Mucosa of rectum (tissue), 2 donors: ENCODE measurements at regions not wholly inside any gene's neighbourhood (a gene's known extent, or its start where the extent isn't known, plus 50 kb on each side); places are given as distances from the start of the nearest gene placed in this dataset.
"Not testable (repeated sequence)": the region's sequence is repeated elsewhere in the genome, so short reads cannot be mapped to it uniquely, and the experiment has no call there.

ENCODE experiments used
- H3K27ac ChIP-seq, 2 donors: one replicate each; pipeline ENCODE4 v1.7.0; 2013; ENCODE audit warnings: inconsistent platforms in 2 of 2, low read depth in 2 of 2, low read length in 2 of 2
- H3K27me3 ChIP-seq, 2 donors: one replicate each; pipeline ENCODE4 v1.7.0; 2013; ENCODE audit warnings: low read length in 2 of 2; ENCODE audit not compliant: control insufficient read depth in 2 of 2, insufficient read depth in 2 of 2
- H3K36me3 ChIP-seq, 2 donors: one replicate each; pipeline ENCODE4 v1.7.0; 2013; ENCODE audit warnings: low read length in 2 of 2; ENCODE audit not compliant: control insufficient read depth in 2 of 2, insufficient read depth in 2 of 2
- H3K4me1 ChIP-seq, 2 donors: one replicate each; pipeline ENCODE4 v1.7.0; 2013; ENCODE audit warnings: low read length in 2 of 2, mild to moderate bottlenecking in 1 of 2; ENCODE audit not compliant: control insufficient read depth in 2 of 2, insufficient read depth in 2 of 2
- H3K4me3 ChIP-seq, 2 donors: one replicate each; pipeline ENCODE4 v1.7.0; 2013; ENCODE audit warnings: low read length in 2 of 2
- H3K9ac ChIP-seq, 2 donors: one replicate each; pipeline ENCODE4 v1.7.0; 2013; ENCODE audit warnings: low read length in 2 of 2, low read depth in 1 of 2, mild to moderate bottlenecking in 1 of 2
- H3K9me3 ChIP-seq, 2 donors: one replicate each; pipeline ENCODE4 v1.7.0; 2013; ENCODE audit warnings: low read length in 2 of 2; ENCODE audit not compliant: control insufficient read depth in 2 of 2
- donor health status: healthy.
- donor health status: Normal muscosa, but diverticular disease.

DNA sequence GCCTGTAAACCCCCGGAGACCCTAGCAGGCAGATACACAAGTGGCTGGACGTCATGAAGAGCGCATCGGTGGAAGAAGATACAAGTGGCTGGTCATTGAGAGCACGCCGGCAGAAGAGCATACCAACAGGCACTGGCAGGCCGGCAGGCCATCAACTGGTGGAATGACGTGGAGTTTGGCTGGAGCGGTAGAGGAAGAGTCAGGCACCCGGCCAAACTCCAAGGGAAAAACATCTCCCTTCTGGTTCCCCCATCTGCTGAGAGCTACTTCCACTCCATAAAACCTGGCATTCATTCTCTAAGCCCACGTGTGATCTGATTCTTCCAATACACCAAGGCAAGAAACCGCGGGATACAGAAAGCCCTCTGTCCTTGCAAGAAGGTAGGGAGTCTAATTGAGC is 113.4 kb upstream of the NPSR1 start:
- H3K36me3 ChIP-seq, result no peaks in the 10 kb centered on the region
- H3K4me3 ChIP-seq, result no peak overlapping the region
- no peaks in the 10 kb centered on the region for H3K4me1 ChIP-seq
- H3K27ac ChIP-seq, result no peak overlapping the region
- H3K9ac ChIP-seq, result no peak overlapping the region
- no peaks in the 10 kb centered on the region for H3K27me3 ChIP-seq
- no peaks in the 10 kb centered on the region for H3K9me3 ChIP-seq

DNA sequence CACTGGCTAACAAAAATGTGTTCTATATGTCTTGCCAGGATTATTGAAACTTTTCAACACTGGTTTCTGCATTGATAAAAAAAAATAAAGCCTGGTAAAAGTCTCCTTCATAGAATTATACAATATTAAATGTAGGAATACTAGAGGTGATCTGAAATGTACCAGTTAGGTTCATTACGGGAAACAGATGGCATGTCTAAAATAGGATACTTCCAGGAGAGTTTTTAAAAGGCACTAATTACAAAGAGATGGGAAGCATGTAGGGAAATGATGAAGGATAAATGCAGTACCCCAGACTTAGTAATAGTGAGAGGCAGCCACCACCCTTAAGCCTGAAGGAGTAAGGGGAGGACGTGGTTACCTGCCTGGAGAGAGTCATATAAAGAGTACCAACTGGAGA is 107.0 kb upstream of the NPSR1 start:
- Histone ChIP-seq H3K9ac (no peak overlapping the region), H3K4me1 (no peaks in the 10 kb centered on the region), H3K9me3 (peaks cover 0 to 6% of the 10 kb centered on the region in 2 donors), H3K36me3 (no peaks in the 10 kb centered on the region), H3K27ac (no peak overlapping the region), H3K4me3 (no peak overlapping the region), H3K27me3 (no peaks in the 10 kb centered on the region)

DNA sequence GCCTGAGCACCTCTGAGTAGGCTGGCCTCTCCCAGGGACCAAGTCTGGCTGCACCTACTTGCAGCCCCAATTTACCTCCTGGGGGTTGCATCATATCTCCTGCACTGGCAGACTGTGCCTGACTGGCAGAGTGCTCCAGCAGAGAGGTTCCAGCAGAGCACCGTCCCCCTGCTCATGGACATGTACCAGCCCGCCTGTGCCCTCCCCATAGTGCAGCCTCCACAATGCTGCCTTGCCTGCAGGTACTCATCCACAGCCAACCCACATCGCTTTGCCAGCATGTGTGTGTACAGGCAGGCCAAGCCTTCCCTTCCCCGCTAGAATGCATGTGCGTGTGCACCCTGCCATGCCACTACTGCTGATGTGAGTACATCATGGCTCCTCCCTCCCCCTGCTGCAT is 105.5 kb upstream of the NPSR1 start:
- H3K4me3 ChIP-seq, result no peak overlapping the region
- no peaks in the 10 kb centered on the region for H3K4me1 ChIP-seq
- H3K9me3 ChIP-seq, result peaks cover 0 to 6% of the 10 kb centered on the region in 2 donors
- H3K9ac ChIP-seq, result no peak overlapping the region
- H3K36me3 ChIP-seq, result no peaks in the 10 kb centered on the region
- H3K27ac ChIP-seq, result no peak overlapping the region
- H3K27me3 ChIP-seq, result no peaks in the 10 kb centered on the region

DNA sequence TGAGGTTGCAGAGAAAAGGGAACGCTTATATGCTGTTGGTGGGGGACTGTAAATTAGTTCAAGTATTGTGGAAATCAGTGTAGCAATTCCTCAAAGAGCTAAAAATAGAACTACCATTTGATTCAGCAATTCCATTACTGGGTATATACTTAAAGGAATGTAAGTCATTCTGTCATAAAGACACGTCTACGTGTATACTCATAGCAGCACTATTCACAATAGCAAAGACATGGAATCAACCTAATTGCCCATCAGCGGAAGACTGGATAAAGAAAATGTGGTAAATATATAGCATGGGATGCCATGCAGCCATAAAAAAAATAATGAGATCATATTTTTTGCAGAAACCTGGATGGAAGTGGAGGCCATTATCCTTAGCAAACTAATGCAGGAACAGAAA is 100.0 kb upstream of the NPSR1 start:
- no peaks in the 10 kb centered on the region for H3K9me3 ChIP-seq
- no peaks in the 10 kb centered on the region for H3K4me1 ChIP-seq
- H3K9ac ChIP-seq, result no peak overlapping the region
- H3K27me3 ChIP-seq, result no peaks in the 10 kb centered on the region
- H3K27ac ChIP-seq, result no peak overlapping the region
- H3K4me3 ChIP-seq, result no peak overlapping the region
- H3K36me3 ChIP-seq, result no peaks in the 10 kb centered on the region

DNA sequence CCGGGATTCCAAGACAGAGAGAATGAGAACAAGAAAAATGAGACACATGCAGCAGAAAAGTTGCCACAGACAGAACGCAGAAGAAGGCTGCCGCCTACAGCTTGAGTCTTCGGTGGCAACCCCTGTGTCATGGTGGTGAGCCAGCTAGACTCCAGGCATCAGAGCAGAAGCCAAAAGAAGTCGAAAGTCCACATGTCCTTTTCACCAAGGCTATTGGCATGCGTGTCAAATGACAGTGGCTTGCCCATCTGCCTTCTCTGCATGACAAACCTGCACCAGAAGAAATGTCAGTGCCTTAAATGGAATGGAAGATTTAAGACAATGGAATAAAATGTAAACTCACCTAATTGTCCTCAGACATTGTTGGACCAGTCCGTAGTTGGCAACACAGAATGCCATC is 93.9 kb upstream of the NPSR1 start:
- Histone ChIP-seq H3K9me3 (no peaks in the 10 kb centered on the region), H3K4me1 (no peaks in the 10 kb centered on the region), H3K27ac (no peak overlapping the region), H3K27me3 (no peaks in the 10 kb centered on the region), H3K4me3 (no peak overlapping the region), H3K9ac (no peak overlapping the region), H3K36me3 (no peaks in the 10 kb centered on the region)

DNA sequence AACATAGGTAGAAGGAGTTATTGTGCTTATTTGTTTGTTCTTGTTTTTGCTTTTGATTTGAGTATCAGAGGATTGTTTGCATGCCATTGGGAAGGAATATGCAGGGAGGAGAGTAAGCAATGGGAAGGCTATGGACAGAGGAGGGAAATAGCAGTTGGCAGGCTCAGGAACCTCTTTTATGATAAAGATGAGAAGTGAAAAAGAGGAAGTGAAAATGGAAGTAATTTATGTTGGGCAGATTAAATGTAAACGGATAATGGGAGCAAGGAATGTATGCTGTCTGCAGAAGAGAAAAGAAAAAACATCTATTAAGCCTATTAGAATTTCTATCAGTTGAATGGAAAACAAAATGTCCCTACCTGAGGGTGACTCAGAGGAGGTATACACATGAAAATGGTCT is 90.1 kb upstream of the NPSR1 start:
- Histone ChIP-seq H3K36me3 (no peaks in the 10 kb centered on the region), H3K9ac (no peak overlapping the region), H3K9me3 (no peaks in the 10 kb centered on the region), H3K4me3 (no peak overlapping the region), H3K27me3 (no peaks in the 10 kb centered on the region), H3K27ac (no peak overlapping the region), H3K4me1 (no peaks in the 10 kb centered on the region)

DNA sequence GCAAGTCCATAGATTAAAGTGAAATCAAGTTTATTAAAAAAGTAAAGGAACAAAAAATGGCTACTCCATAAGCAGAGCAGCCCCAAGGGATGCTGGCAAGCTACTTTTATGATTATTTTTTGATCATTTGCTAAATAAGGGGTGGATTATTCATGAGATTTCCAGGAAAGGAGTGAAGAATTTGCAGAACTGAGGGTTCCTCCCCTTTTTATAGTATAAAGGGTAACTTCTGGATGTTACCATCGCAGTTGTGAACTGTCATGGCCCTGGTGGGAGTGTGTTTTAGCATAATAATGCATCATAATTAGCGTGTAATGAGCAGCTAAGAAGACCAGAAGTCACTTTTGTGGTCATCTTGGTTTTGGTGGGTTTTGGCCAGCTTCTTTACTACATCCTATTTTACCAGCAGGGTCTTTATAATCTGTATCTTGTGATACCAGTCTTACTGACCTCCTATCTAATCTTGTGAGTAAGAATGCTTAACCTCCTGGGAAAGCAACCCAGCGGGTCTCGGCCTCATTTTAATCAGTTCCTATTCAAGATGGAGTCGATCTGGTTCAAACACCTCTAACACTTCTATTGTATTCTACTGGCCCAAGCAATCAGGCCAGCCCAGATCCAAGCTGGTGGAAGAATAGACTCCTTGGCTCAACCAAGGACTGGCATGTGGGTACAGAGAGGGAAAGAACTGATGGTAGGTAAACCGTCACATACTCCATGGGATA is 87.9 kb upstream of the NPSR1 start:
- Histone ChIP-seq H3K36me3 (no peaks in the 10 kb centered on the region), H3K4me1 (no peaks in the 10 kb centered on the region), H3K9me3 (no peaks in the 10 kb centered on the region), H3K27me3 (no peaks in the 10 kb centered on the region), H3K4me3 (no peak overlapping the region), H3K27ac (no peak overlapping the region), H3K9ac (no peak overlapping the region)

DNA sequence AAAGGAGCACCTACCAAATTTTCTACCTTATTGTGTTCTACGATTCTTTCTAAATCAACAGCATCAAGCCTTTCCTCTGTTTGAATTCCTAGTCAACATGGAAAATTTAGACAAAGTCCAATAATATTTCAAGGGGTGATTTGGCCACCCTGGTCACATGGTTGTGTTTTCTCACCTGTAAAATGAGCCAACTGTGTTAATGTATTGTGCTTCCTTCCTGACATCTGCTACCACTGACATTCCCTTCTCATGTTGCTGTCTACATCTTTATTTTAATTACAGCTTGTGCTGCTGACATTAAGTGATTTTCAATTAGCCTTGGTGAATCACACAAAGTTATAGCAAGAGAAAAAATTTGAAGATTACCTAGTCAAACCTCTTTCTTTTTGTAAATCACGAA is 83.0 kb upstream of the NPSR1 start:
- no peak overlapping the region for H3K27ac ChIP-seq
- H3K4me3 ChIP-seq, result no peak overlapping the region
- no peak overlapping the region for H3K9ac ChIP-seq
- no peaks in the 10 kb centered on the region for H3K27me3 ChIP-seq
- H3K4me1 ChIP-seq, result no peaks in the 10 kb centered on the region
- H3K36me3 ChIP-seq, result no peaks in the 10 kb centered on the region
- no peaks in the 10 kb centered on the region for H3K9me3 ChIP-seq

DNA sequence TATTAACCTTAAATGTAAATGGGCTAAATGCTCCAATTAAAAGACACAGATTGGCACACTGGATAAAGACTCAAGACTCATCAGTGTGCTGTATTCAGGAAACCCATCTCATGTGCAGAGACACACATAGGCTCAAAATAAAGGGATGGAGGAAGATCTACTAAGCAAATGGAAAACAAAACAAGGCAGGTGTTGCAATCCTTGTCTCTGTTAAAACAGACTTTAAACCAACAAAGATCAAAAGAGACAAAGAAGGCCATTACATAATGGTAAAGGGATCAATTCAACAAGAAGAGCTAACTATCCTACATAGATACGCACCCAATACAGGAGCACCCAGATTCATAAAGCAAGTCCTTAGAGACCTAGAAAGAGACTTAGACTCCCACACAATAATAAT is 80.1 kb upstream of the NPSR1 start:
- H3K36me3 ChIP-seq, H3K4me1 ChIP-seq, H3K9me3 ChIP-seq, H3K27ac ChIP-seq, H3K4me3 ChIP-seq, H3K27me3 ChIP-seq, H3K9ac ChIP-seq: not testable (repeated sequence)

DNA sequence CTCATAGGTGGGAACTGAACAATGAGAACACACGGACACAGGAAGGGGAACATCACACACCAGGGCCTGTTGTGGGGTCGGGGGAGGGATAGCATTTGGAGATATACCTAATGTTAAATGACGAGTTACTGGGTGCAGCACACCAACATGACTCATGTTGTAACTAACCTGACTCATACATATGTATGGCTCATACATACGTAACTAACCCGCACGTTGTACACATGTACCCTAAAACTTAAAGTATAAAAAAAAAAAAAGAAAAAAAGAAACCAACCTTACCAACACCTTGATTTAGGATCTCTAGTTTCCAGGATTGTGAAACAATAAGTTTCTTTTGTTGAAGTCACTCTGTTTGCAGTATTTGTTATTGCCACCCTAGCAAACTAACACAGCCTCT is 76.3 kb upstream of the NPSR1 start:
- H3K27ac ChIP-seq, H3K4me1 ChIP-seq, H3K27me3 ChIP-seq, H3K9ac ChIP-seq, H3K9me3 ChIP-seq, H3K4me3 ChIP-seq, H3K36me3 ChIP-seq: not testable (repeated sequence)

DNA sequence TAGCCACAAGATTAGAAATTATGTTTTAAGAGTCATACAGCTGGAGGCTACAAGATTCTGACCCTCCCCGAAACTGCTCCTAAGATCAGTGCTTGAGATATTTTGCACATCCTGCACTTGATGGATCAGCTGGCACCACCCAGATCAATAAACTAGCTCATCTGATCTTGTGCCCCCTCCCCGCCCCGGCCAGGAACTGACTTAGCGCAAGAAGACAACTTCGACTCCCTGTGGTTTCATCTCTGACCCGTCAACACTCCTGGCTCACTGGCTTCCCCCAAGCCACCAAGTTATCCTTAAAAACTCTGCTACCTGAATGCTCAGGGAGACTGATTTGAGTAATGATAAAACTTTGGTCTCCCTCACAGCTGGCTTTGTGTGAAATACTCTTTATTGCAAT is 73.5 kb upstream of the NPSR1 start:
- Histone ChIP-seq H3K9me3 (no peaks in the 10 kb centered on the region), H3K4me1 (no peaks in the 10 kb centered on the region), H3K27me3 (no peaks in the 10 kb centered on the region), H3K36me3 (no peaks in the 10 kb centered on the region), H3K27ac (no peak overlapping the region), H3K4me3 (no peak overlapping the region), H3K9ac (no peak overlapping the region)
